H9 (cell line): ENCODE measurements at regions not wholly inside any gene's neighbourhood (a gene's known extent, or its start where the extent isn't known, plus 50 kb on each side); places are given as distances from the start of the nearest gene placed in this dataset.

Experiments
- DNase-seq: peaks from one replicate; pipeline ENCODE4 v3.0.0-alpha.2; 2017
- H2AFZ ChIP-seq: one replicate; pipeline ENCODE4 v1.6.1; 2013; ENCODE audit warnings: mild to moderate bottlenecking, low read length, control low read depth, moderate library complexity
- H2AK5ac ChIP-seq: 2 replicates; pipeline ENCODE4 v1.6.1; 2013; ENCODE audit warnings: low read length, control low read depth, mixed read lengths; ENCODE audit not compliant: insufficient read length
- H2BK120ac ChIP-seq: one replicate; pipeline ENCODE4 v1.6.1; 2013; ENCODE audit warnings: low read depth, mild to moderate bottlenecking, low read length, control low read depth, inconsistent platforms; ENCODE audit not compliant: poor library complexity, severe bottlenecking
- H2BK12ac ChIP-seq: 2 replicates; pipeline ENCODE4 v1.6.1; 2013; ENCODE audit warnings: low read length, control low read depth, mixed read lengths, low read depth; ENCODE audit not compliant: insufficient read length
- H2BK15ac ChIP-seq: 2 replicates; pipeline ENCODE4 v1.6.1; 2013; ENCODE audit warnings: low read depth, low read length, control low read depth
- H2BK20ac ChIP-seq: one replicate; pipeline ENCODE4 v1.6.1; 2013; ENCODE audit warnings: low read depth, mild to moderate bottlenecking, low read length, control low read depth, inconsistent platforms; ENCODE audit not compliant: poor library complexity, severe bottlenecking
- H2BK5ac ChIP-seq: 2 replicates; pipeline ENCODE4 v1.6.1; 2013; ENCODE audit warnings: low read length, control low read depth, mixed read lengths; ENCODE audit not compliant: insufficient read length
- H3K14ac ChIP-seq: 2 replicates; pipeline ENCODE4 v1.6.1; 2013; ENCODE audit warnings: low read length, control low read depth; ENCODE audit not compliant: insufficient read depth
- H3K18ac ChIP-seq: 2 replicates; pipeline ENCODE4 v1.6.1; 2013; ENCODE audit warnings: low read depth, mild to moderate bottlenecking, mixed read lengths, low read length, control low read depth; ENCODE audit not compliant: insufficient read length
- H3K23ac ChIP-seq: 2 replicates; pipeline ENCODE4 v1.6.1; 2013; ENCODE audit warnings: low read length, control low read depth, mixed read lengths, low read depth; ENCODE audit not compliant: insufficient read length
- H3K23me2 ChIP-seq: 2 replicates; pipeline ENCODE4 v1.6.1; 2013; ENCODE audit warnings: low read depth, mild to moderate bottlenecking, mixed read lengths, low read length, control low read depth; ENCODE audit not compliant: insufficient read length, poor library complexity, severe bottlenecking
- H3K27ac ChIP-seq: 2 replicates; pipeline ENCODE4 v1.5.1; 2013; ENCODE audit warnings: low read length, control low read depth, mixed read lengths, low read depth; ENCODE audit not compliant: insufficient read length
- H3K27me3 ChIP-seq: 2 replicates; pipeline ENCODE4 v1.6.1; 2013; ENCODE audit warnings: low read length, control low read depth, inconsistent platforms; ENCODE audit not compliant: insufficient read depth
- H3K4ac ChIP-seq: 2 replicates; pipeline ENCODE4 v1.6.1; 2013; ENCODE audit warnings: low read depth, mild to moderate bottlenecking, control low read depth, inconsistent platforms, low read length, moderate library complexity
- H3K4me1 ChIP-seq: 2 replicates; pipeline ENCODE4 v1.6.1; 2013; ENCODE audit warnings: low read length, control low read depth, inconsistent platforms; ENCODE audit not compliant: insufficient read depth
- H3K4me2 ChIP-seq: 2 replicates; pipeline ENCODE4 v1.6.1; 2013; ENCODE audit warnings: low read length, control low read depth, mixed read lengths; ENCODE audit not compliant: insufficient read length, insufficient read depth
- H3K56ac ChIP-seq: 2 replicates; pipeline ENCODE4 v1.6.1; 2013; ENCODE audit warnings: low read depth, mild to moderate bottlenecking, mixed read lengths, low read length, control low read depth; ENCODE audit not compliant: insufficient read length
- H3K79me1 ChIP-seq: 2 replicates; pipeline ENCODE4 v1.6.1; 2013; ENCODE audit warnings: low read depth, mild to moderate bottlenecking, moderate library complexity, low read length, control low read depth, inconsistent platforms; ENCODE audit not compliant: insufficient read depth, poor library complexity, severe bottlenecking
- H3K79me2 ChIP-seq: 2 replicates; pipeline ENCODE4 v1.6.1; 2013; ENCODE audit warnings: low read length, control low read depth, inconsistent platforms; ENCODE audit not compliant: insufficient read depth
- H3K9ac ChIP-seq: 2 replicates; pipeline ENCODE4 v1.6.1; 2013; ENCODE audit warnings: low read length, control low read depth, mixed read lengths; ENCODE audit not compliant: insufficient read length; ENCODE audit errors: extremely low read depth
- H3K9me3 ChIP-seq: one replicate; pipeline ENCODE4 v1.6.1; 2013; ENCODE audit warnings: low read depth, low read length, inconsistent platforms; ENCODE audit not compliant: control insufficient read depth
- H3T11ph ChIP-seq: one replicate; pipeline ENCODE4 v1.6.1; 2013; ENCODE audit warnings: mild to moderate bottlenecking, low read length, control low read depth, inconsistent platforms
- H4K20me1 ChIP-seq: one replicate; pipeline ENCODE4 v1.6.1; 2013; ENCODE audit not compliant: control insufficient read depth, insufficient read length, insufficient read depth
- H4K5ac ChIP-seq: 2 replicates; pipeline ENCODE4 v1.6.1; 2013; ENCODE audit warnings: low read depth, mild to moderate bottlenecking, mixed read lengths, low read length, control low read depth; ENCODE audit not compliant: insufficient read length
- H4K8ac ChIP-seq: replicated peaks from 2 replicates; pipeline ENCODE4 v1.6.1; 2013; ENCODE audit warnings: low read length, control low read depth, mixed read lengths, low read depth; ENCODE audit not compliant: insufficient read length
- H4K91ac ChIP-seq: 2 replicates; pipeline ENCODE4 v1.6.1; 2013; ENCODE audit warnings: low read depth, mild to moderate bottlenecking, moderate library complexity, mixed read lengths, low read length, control low read depth; ENCODE audit not compliant: insufficient read length
- H3K27ac Mint-ChIP-seq, 3 experiments: 2 replicates in 2 of 3; 3 replicates in 1 of 3; pipeline ENCODE4 v1.8.0; 2020 to 2021; ENCODE audit warnings: mixed read lengths in 3 of 3, mild to moderate bottlenecking in 1 of 3, moderate library complexity in 1 of 3
- H3K27me3 Mint-ChIP-seq: 2 replicates; pipeline ENCODE4 v1.8.0; 2021; ENCODE audit warnings: low read depth, mild to moderate bottlenecking, moderate library complexity, mixed read lengths
- H3K36me3 Mint-ChIP-seq, 3 experiments: 2 replicates in 2 of 3; 3 replicates in 1 of 3; pipeline ENCODE4 v1.8.0; 2020 to 2021; ENCODE audit warnings: low read depth in 3 of 3, mixed read lengths in 3 of 3; ENCODE audit not compliant: insufficient read depth in 1 of 3
- H3K4me1 Mint-ChIP-seq, 2 experiments: 2 replicates each; pipeline ENCODE4 v1.8.0; 2020; ENCODE audit warnings: mixed read lengths in 2 of 2
- H3K4me3 Mint-ChIP-seq, 2 experiments: 2 replicates in 1 of 2; 3 replicates in 1 of 2; pipeline ENCODE4 v1.8.0; 2020 to 2021; ENCODE audit warnings: mild to moderate bottlenecking in 2 of 2, mixed read lengths in 2 of 2, moderate library complexity in 1 of 2
- H3K9me3 Mint-ChIP-seq, 2 experiments: 2 replicates in 1 of 2; 3 replicates in 1 of 2; pipeline ENCODE4 v1.8.0; 2020; ENCODE audit warnings: mild to moderate bottlenecking in 2 of 2, mixed read lengths in 2 of 2, moderate library complexity in 1 of 2
- WGBS: extraction: QIAGEN DNeasy Blood & Tissue Kit; methylation state at CpG from one replicate; pipeline ENCODE4 v1.1.7; 2013; ENCODE audit warnings: missing lambda C conversion rate, low lambda C conversion rate, mixed read lengths; ENCODE audit not compliant: insufficient read length; ENCODE audit errors: extremely low coverage; 5-methylcytosine and 5-hydroxymethylcytosine counted together
- TF ChIP-seq, protein P1 (sequence below): fragments of 200-600 bp; sonication (generic); conservative IDR thresholded peaks from 3 replicates; pipeline ENCODE4 v1.8.0; 2021; ENCODE audit warnings: antibody characterized with exemption, mild to moderate bottlenecking

- no peaks in the 10 kb centered on the region for H3K23me2 ChIP-seq
- no peak overlapping the region for H3T11ph ChIP-seq
- no peak overlapping the region for H2BK15ac ChIP-seq
- H4K8ac ChIP-seq: no peak overlapping the region
- Mint-ChIP-seq H3K9me3 (no peaks in the 10 kb centered on the region), H3K4me3 (no peak overlapping the region), H3K27ac (no peak overlapping the region), H3K27me3 (no peaks in the 10 kb centered on the region; the same call in 1 of the 2 replicates), H3K4me1 (peaks cover 2 to 5% of the 10 kb centered on the region in 2 experiments; a peak in 1 of 4 replicates), H3K36me3 (no peaks in the 10 kb centered on the region; a peak in 1 of 7 replicates)
- no peak overlapping the region for H2BK5ac ChIP-seq
- no peaks in the 10 kb centered on the region for H3K4me1 ChIP-seq
- no peak overlapping the region for H4K5ac ChIP-seq
- no peak overlapping the region for H2BK20ac ChIP-seq
- H3K4me2 ChIP-seq: no peak overlapping the region
- no peaks in the 10 kb centered on the region for H3K79me2 ChIP-seq
- no peak overlapping the region for H3K9ac ChIP-seq
- H3K4ac ChIP-seq: no peak overlapping the region
- TF ChIP-seq, protein P1, sequence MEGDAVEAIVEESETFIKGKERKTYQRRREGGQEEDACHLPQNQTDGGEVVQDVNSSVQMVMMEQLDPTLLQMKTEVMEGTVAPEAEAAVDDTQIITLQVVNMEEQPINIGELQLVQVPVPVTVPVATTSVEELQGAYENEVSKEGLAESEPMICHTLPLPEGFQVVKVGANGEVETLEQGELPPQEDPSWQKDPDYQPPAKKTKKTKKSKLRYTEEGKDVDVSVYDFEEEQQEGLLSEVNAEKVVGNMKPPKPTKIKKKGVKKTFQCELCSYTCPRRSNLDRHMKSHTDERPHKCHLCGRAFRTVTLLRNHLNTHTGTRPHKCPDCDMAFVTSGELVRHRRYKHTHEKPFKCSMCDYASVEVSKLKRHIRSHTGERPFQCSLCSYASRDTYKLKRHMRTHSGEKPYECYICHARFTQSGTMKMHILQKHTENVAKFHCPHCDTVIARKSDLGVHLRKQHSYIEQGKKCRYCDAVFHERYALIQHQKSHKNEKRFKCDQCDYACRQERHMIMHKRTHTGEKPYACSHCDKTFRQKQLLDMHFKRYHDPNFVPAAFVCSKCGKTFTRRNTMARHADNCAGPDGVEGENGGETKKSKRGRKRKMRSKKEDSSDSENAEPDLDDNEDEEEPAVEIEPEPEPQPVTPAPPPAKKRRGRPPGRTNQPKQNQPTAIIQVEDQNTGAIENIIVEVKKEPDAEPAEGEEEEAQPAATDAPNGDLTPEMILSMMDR: no peak
- no peak overlapping the region for H3K18ac ChIP-seq
- no peaks in the 10 kb centered on the region for H3K79me1 ChIP-seq
- H2BK12ac ChIP-seq: no peak overlapping the region
- no peak overlapping the region for H2AK5ac ChIP-seq
- WGBS: no CpG with 5 or more reads among the region's 2 CpGs
- DNase-seq: no peak
- H3K56ac ChIP-seq: no peak overlapping the region
- no peak overlapping the region for H3K23ac ChIP-seq
- no peak overlapping the region for H3K14ac ChIP-seq
- H3K9me3 ChIP-seq: no peaks in the 10 kb centered on the region
- no peak overlapping the region for H4K91ac ChIP-seq
- no peaks in the 10 kb centered on the region for H3K27me3 ChIP-seq
- H4K20me1 ChIP-seq: no peaks in the 10 kb centered on the region
- no peak overlapping the region for H3K27ac ChIP-seq
- no peak overlapping the region for H2BK120ac ChIP-seq
- H2AFZ ChIP-seq: no peak overlapping the region
Measured at GRCh38 chr14:83975435-83975834, 1554.5 kb upstream of the FLRT2 start.
